Naive thymus-derived CD4-positive, alpha-beta T cell (primary cell): ENCODE measurements at regions not wholly inside any gene's neighbourhood (a gene's known extent, or its start where the extent isn't known, plus 50 kb on each side); places are given as distances from the start of the nearest gene placed in this dataset.

ENCODE experiments used
- ATAC-seq: fragments of 150-1000 bp; cut with Tn5 transposase; 2 replicates; pipeline ENCODE4 v1.10.0; 2021; ENCODE audit warnings: mild to moderate bottlenecking, moderate library complexity
- CTCF ChIA-PET: fragments of 350-600 bp; sonication (Branson Sonifier 250); formaldehyde crosslinking; loops from one replicate; lab custom pipeline; 2021; ENCODE audit warnings: antibody characterized with exemption; lab: Charles Lee
- POLR2A ChIA-PET: fragments of 350-600 bp; sonication (Branson Sonifier 250); formaldehyde crosslinking; loops from one replicate; lab custom pipeline; 2021; ENCODE audit warnings: antibody characterized with exemption, inconsistent platforms; lab: Charles Lee
- DNase-seq, 9 donors: peaks; one replicate each; pipeline versions ENCODE4 v3.0.0 to v3.0.0-alpha.2; 2020 to 2022; ENCODE audit warnings: mixed read lengths in 1 of 9
- H3K27ac ChIP-seq: one replicate; pipeline ENCODE4 v1.7.0; 2013; ENCODE audit warnings: mild to moderate bottlenecking, low read depth, low read length, moderate library complexity
- H3K27me3 ChIP-seq, 2 donors: one replicate each; pipeline ENCODE4 v1.7.0; 2013; ENCODE audit warnings: low read length in 2 of 2, mild to moderate bottlenecking in 2 of 2, moderate library complexity in 2 of 2; ENCODE audit not compliant: control insufficient read depth in 2 of 2, insufficient read depth in 2 of 2
- H3K36me3 ChIP-seq, 3 experiments: 1 replicate in 2 of 3; 2 replicates in 1 of 3; pipeline ENCODE4 v1.7.0; 2013; ENCODE audit warnings: low read length in 3 of 3, mild to moderate bottlenecking in 3 of 3, moderate library complexity in 1 of 3; ENCODE audit not compliant: insufficient read depth in 3 of 3, control insufficient read depth in 2 of 3
- H3K4me1 ChIP-seq, 2 donors: one replicate each; pipeline ENCODE4 v1.7.0; 2013; ENCODE audit warnings: low read length in 2 of 2, mild to moderate bottlenecking in 2 of 2, moderate library complexity in 1 of 2; ENCODE audit not compliant: control insufficient read depth in 2 of 2, insufficient read depth in 2 of 2
- H3K4me3 ChIP-seq: 2 replicates; pipeline ENCODE4 v1.7.0; 2013; ENCODE audit warnings: mild to moderate bottlenecking, low read length
- H3K9me3 ChIP-seq, 3 experiments: 1 replicate in 2 of 3; 2 replicates in 1 of 3; pipeline ENCODE4 v1.7.0; 2013; ENCODE audit warnings: low read length in 3 of 3; ENCODE audit not compliant: control insufficient read depth in 2 of 3
- H3K27ac Mint-ChIP-seq, 9 donors: one replicate each; pipeline ENCODE4 v1.8.0; 2020 to 2022; ENCODE audit warnings: mixed read lengths in 9 of 9, mild to moderate bottlenecking in 8 of 9, moderate library complexity in 5 of 9, inconsistent platforms in 2 of 9
- H3K27me3 Mint-ChIP-seq, 5 donors: one replicate each; pipeline ENCODE4 v1.8.0; 2021 to 2022; ENCODE audit warnings: mixed read lengths in 5 of 5, mild to moderate bottlenecking in 1 of 5
- H3K36me3 Mint-ChIP-seq, 5 donors: one replicate each; pipeline ENCODE4 v1.8.0; 2020 to 2022; ENCODE audit warnings: mixed read lengths in 5 of 5, mild to moderate bottlenecking in 3 of 5, inconsistent platforms in 1 of 5
- H3K4me1 Mint-ChIP-seq, 7 donors: one replicate each; pipeline ENCODE4 v1.8.0; 2020 to 2022; ENCODE audit warnings: mixed read lengths in 7 of 7, mild to moderate bottlenecking in 3 of 7, inconsistent platforms in 1 of 7
- H3K4me3 Mint-ChIP-seq, 10 donors: one replicate each; pipeline ENCODE4 v1.8.0; 2020 to 2022; ENCODE audit warnings: mild to moderate bottlenecking in 10 of 10, mixed read lengths in 10 of 10, moderate library complexity in 6 of 10, inconsistent platforms in 2 of 10
- H3K9me3 Mint-ChIP-seq, 11 donors: one replicate each; pipeline ENCODE4 v1.8.0; 2020 to 2022; ENCODE audit warnings: mixed read lengths in 11 of 11, mild to moderate bottlenecking in 4 of 11, inconsistent platforms in 1 of 11, moderate library complexity in 1 of 11
- intact Hi-C, 2 donors: fragments of 100-400 bp; cut with micrococcal nuclease; formaldehyde crosslinking; loops; one replicate each; pipeline ENCODE4 v1.15.1; 2023

- ChIA-PET POLR2A (no interaction called here), CTCF (no interaction called here)
- Histone ChIP-seq H3K4me1 (no peaks in the 10 kb centered on the region), H3K27ac (no peak overlapping the region), H3K27me3 (no peaks in the 10 kb centered on the region), H3K4me3 (no peak overlapping the region), H3K36me3 (no peaks in the 10 kb centered on the region), H3K9me3 (no peaks in the 10 kb centered on the region)
- Mint-ChIP-seq H3K27me3 (peaks cover 3 to 25% (median 14%) of the 10 kb centered on the region in 5 donors), H3K9me3 (peaks cover 0 to 3% (median 0%) of the 10 kb centered on the region in 11 donors), H3K4me3 (no peak overlapping the region), H3K4me1 (peaks cover 0 to 4% (median 0%) of the 10 kb centered on the region in 7 donors), H3K36me3 (no peaks in the 10 kb centered on the region), H3K27ac (no peak overlapping the region)
- no peak for ATAC-seq
- intact Hi-C loops: no loop called here
- DNase-seq: no peak
Observed at GRCh38 chr18:47410139-47410538, 158.7 kb upstream of the SKOR2 start.

GRCh38 chr18:47409519-47409918 lies 158.1 kb upstream of the SKOR2 start:
- Mint-ChIP-seq H3K9me3 (peaks cover 0 to 3% (median 0%) of the 10 kb centered on the region in 11 donors), H3K36me3 (no peaks in the 10 kb centered on the region), H3K27me3 (peaks cover 2 to 19% (median 8%) of the 10 kb centered on the region in 5 donors), H3K4me1 (peaks cover 0 to 4% (median 0%) of the 10 kb centered on the region in 7 donors), H3K4me3 (no peak overlapping the region), H3K27ac (no peak overlapping the region)
- Histone ChIP-seq H3K27me3 (no peaks in the 10 kb centered on the region), H3K4me1 (no peaks in the 10 kb centered on the region), H3K4me3 (no peak overlapping the region), H3K27ac (no peak overlapping the region), H3K9me3 (no peaks in the 10 kb centered on the region), H3K36me3 (no peaks in the 10 kb centered on the region)
- no peak for ATAC-seq
- intact Hi-C loops: no loop called here
- no peak for DNase-seq
- CTCF ChIA-PET: no interaction called here
- POLR2A ChIA-PET: no interaction called here

- Mint-ChIP-seq H3K36me3 (no peaks in the 10 kb centered on the region), H3K27me3 (peaks cover 0 to 10% (median 6%) of the 10 kb centered on the region in 5 donors), H3K4me1 (peaks cover 0 to 6% (median 0%) of the 10 kb centered on the region in 7 donors), H3K4me3 (no peak overlapping the region), H3K27ac (no peak overlapping the region), H3K9me3 (peaks cover 0 to 4% (median 0%) of the 10 kb centered on the region in 11 donors)
- Histone ChIP-seq H3K36me3 (no peaks in the 10 kb centered on the region), H3K27ac (no peak overlapping the region), H3K27me3 (no peaks in the 10 kb centered on the region), H3K4me1 (no peaks in the 10 kb centered on the region), H3K9me3 (no peaks in the 10 kb centered on the region), H3K4me3 (no peak overlapping the region)
- ChIA-PET CTCF (no interaction called here), POLR2A (no interaction called here)
- intact Hi-C loops: no loop called here
- ATAC-seq (no peak), DNase-seq (no peak)
Observed at GRCh38 chr18:47407736-47408135, 156.3 kb upstream of the SKOR2 start.

GRCh38 chr18:47404845-47405244 lies 153.4 kb upstream of the SKOR2 start:
- ChIA-PET POLR2A (no interaction called here), CTCF (no interaction called here)
- no peaks in the 10 kb centered on the region for H3K36me3 ChIP-seq
- peaks cover 0 to 7% (median 0%) of the 10 kb centered on the region in 5 donors for H3K27me3 Mint-ChIP-seq
- no peak overlapping the region for H3K4me3 Mint-ChIP-seq
- peaks cover 0 to 2% (median 0%) of the 10 kb centered on the region in 7 donors for H3K4me1 Mint-ChIP-seq
- H3K27me3 ChIP-seq: no peaks in the 10 kb centered on the region
- H3K27ac ChIP-seq: no peak overlapping the region
- ATAC-seq: no peak
- no peak overlapping the region for H3K27ac Mint-ChIP-seq
- intact Hi-C loops: no loop called here
- no peak overlapping the region for H3K4me3 ChIP-seq
- H3K9me3 ChIP-seq: no peaks in the 10 kb centered on the region
- DNase-seq: no peak
- H3K4me1 ChIP-seq: no peaks in the 10 kb centered on the region
- no peaks in the 10 kb centered on the region for H3K36me3 Mint-ChIP-seq
- peaks cover 0 to 4% (median 0%) of the 10 kb centered on the region in 11 donors for H3K9me3 Mint-ChIP-seq

GRCh38 chr18:47403949-47404348 lies 152.5 kb upstream of the SKOR2 start:
- no peak for DNase-seq
- H3K4me1 ChIP-seq: no peaks in the 10 kb centered on the region

GRCh38 chr18:47403317-47403716 lies 151.9 kb upstream of the SKOR2 start:
- H3K27ac Mint-ChIP-seq: no peak overlapping the region
- H3K27me3 Mint-ChIP-seq: peaks cover 0 to 16% (median 4%) of the 10 kb centered on the region in 5 donors
- H3K9me3 Mint-ChIP-seq: peaks cover 0 to 4% (median 2%) of the 10 kb centered on the region in 11 donors
- Histone ChIP-seq H3K4me1 (no peaks in the 10 kb centered on the region), H3K9me3 (no peaks in the 10 kb centered on the region), H3K27me3 (no peaks in the 10 kb centered on the region), H3K36me3 (no peaks in the 10 kb centered on the region), H3K4me3 (no peak overlapping the region), H3K27ac (no peak overlapping the region)
- peaks cover 0 to 2% (median 0%) of the 10 kb centered on the region in 7 donors for H3K4me1 Mint-ChIP-seq
- no peaks in the 10 kb centered on the region for H3K36me3 Mint-ChIP-seq
- CTCF ChIA-PET: no interaction called here
- ATAC-seq (no peak), DNase-seq (no peak)
- intact Hi-C loops: no loop called here
- no peak overlapping the region for H3K4me3 Mint-ChIP-seq
- POLR2A ChIA-PET: no interaction called here

More at GRCh38 chr18:47403949-47404348, 152.5 kb upstream of the SKOR2 start:
- H3K27ac ChIP-seq: no peak overlapping the region
- no peaks in the 10 kb centered on the region for H3K36me3 ChIP-seq
- CTCF ChIA-PET: no interaction called here
- no peaks in the 10 kb centered on the region for H3K27me3 ChIP-seq
- H3K9me3 ChIP-seq: no peaks in the 10 kb centered on the region
- no peak for ATAC-seq
- intact Hi-C loops: no loop called here
- POLR2A ChIA-PET: no interaction called here
- H3K4me3 ChIP-seq: no peak overlapping the region
- no peak overlapping the region for H3K27ac Mint-ChIP-seq
- H3K4me1 Mint-ChIP-seq: peaks cover 0 to 2% (median 0%) of the 10 kb centered on the region in 7 donors
- peaks cover 0 to 4% (median 0%) of the 10 kb centered on the region in 11 donors for H3K9me3 Mint-ChIP-seq
- peaks cover 0 to 10% (median 0%) of the 10 kb centered on the region in 5 donors for H3K27me3 Mint-ChIP-seq
- H3K36me3 Mint-ChIP-seq: no peaks in the 10 kb centered on the region
- no peak overlapping the region for H3K4me3 Mint-ChIP-seq

GRCh38 chr18:47399475-47399874 lies 148.0 kb upstream of the SKOR2 start:
- ChIA-PET POLR2A (no interaction called here), CTCF (no interaction called here)
- Mint-ChIP-seq H3K36me3 (peaks cover 0 to 4% (median 0%) of the 10 kb centered on the region in 5 donors), H3K27me3 (peaks cover 0 to 31% (median 15%) of the 10 kb centered on the region in 5 donors), H3K9me3 (peaks cover 0 to 10% (median 4%) of the 10 kb centered on the region in 11 donors), H3K4me1 (peaks cover 0 to 3% (median 0%) of the 10 kb centered on the region in 7 donors), H3K27ac (no peak overlapping the region), H3K4me3 (no peak overlapping the region)
- H3K36me3 ChIP-seq: no peaks in the 10 kb centered on the region
- no peak for DNase-seq
- ATAC-seq: no peak
- no peak overlapping the region for H3K27ac ChIP-seq
- H3K4me3 ChIP-seq: no peak overlapping the region
- no peaks in the 10 kb centered on the region for H3K27me3 ChIP-seq
- no peaks in the 10 kb centered on the region for H3K9me3 ChIP-seq
- H3K4me1 ChIP-seq: no peaks in the 10 kb centered on the region
- intact Hi-C loops: no loop called here
